ENCODE measurements at regions not wholly inside any gene's neighbourhood (a gene's known extent, or its start where the extent isn't known, plus 50 kb on each side); places are given as distances from the start of the nearest gene placed in this dataset.

GRCh38 chr18:76764291-76764901 is 58.0 kb upstream of the ZNF236 start:
- H3K9me3 ChIP-seq, result no peaks in the 10 kb centered on the region
- no peaks in the 10 kb centered on the region for H3K4me1 ChIP-seq (ENCODE audit: insufficient read depth)
- H3K27ac ChIP-seq, result no peak overlapping the region
- no peak overlapping the region for H3K4me3 ChIP-seq
- no peak for TF ChIP-seq POLR2A (IDR thresholded peaks at IDR 0.05)
- TF ChIP-seq CTCF (IDR thresholded peaks at IDR 0.05), result no peak
- TF ChIP-seq EP300 (IDR thresholded peaks at IDR 0.05), result no peak
- intact Hi-C loops (cut with DNase I), result no loop called here
- no peak for DNase-seq
- 73 to 79% (median 78%) methylated on average over 10 of the region's 10 CpGs for WGBS, 3 donors
- H3K27me3 ChIP-seq, result no peaks in the 10 kb centered on the region
- no peaks in the 10 kb centered on the region for H3K36me3 ChIP-seq

- H3K4me3 ChIP-seq, result no peak overlapping the region
- no peaks in the 10 kb centered on the region for H3K27me3 ChIP-seq
- no peak for TF ChIP-seq CTCF (IDR thresholded peaks at IDR 0.05)
- intact Hi-C loops (cut with DNase I), result no loop called here
- DNase-seq, result no peak
- H3K4me1 ChIP-seq (ENCODE audit: insufficient read depth), result no peaks in the 10 kb centered on the region
- WGBS, 3 donors, result 93 to 95% (median 94%) methylated on average over 24 of the region's 24 CpGs
- H3K9me3 ChIP-seq, result no peaks in the 10 kb centered on the region
- no peak overlapping the region for H3K27ac ChIP-seq
- H3K36me3 ChIP-seq, result no peaks in the 10 kb centered on the region
Measured at GRCh38 chr18:76759056-76759455, 63.3 kb upstream of the ZNF236 start.

DNA sequence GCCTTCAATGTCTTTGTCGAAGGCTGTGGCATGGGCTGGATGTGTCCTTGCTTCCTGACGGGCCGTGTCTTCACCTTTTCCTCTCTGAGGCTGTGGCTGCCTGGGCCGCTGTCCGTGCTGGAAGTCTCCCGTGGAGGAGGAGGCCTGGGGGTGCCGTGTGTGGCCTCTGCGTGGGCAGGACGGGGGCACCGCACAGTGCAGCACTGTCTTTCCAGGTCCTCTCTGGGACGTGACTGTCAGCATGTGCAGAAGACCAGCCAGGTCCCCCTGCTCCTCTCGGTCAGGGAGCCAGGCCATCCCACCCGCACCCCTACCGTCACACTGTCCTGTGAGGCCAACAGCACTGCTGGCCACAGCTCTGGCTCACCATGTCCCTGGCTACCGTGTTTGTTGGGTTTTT is 64.4 kb upstream of the ZNF236 start:
- WGBS, 3 donors, result 88 to 93% (median 88%) methylated on average over 14 to 15 of the region's 15 CpGs
- TF ChIP-seq EP300 (IDR thresholded peaks at IDR 0.05), result no peak
- no peak overlapping the region for H3K27ac ChIP-seq
- no peak overlapping the region for H3K4me3 ChIP-seq
- H3K27me3 ChIP-seq, result no peaks in the 10 kb centered on the region
- no peaks in the 10 kb centered on the region for H3K9me3 ChIP-seq
- H3K36me3 ChIP-seq, result no peaks in the 10 kb centered on the region
- no peak for DNase-seq
- intact Hi-C loops (cut with DNase I), result no loop called here
- no peaks in the 10 kb centered on the region for H3K4me1 ChIP-seq (ENCODE audit: insufficient read depth)

DNA sequence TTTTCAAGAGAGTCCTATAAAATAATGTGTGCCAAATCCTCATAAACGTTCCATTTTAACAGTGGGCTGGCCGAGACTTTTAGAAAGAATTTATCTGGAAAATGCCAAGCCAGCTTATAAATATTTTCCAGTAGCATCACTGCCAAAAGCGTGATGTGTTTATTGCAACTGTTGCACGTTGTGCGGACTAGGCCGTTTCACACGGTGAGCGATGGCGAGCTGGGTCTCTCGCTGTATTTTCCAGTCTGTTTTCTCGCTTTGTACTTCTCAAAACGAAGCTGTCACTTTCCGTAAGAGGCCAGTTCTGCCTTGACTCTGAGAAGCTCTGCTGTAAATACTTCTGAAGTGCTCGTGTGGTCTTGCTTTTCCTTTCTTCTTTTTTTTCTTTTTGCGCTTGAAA is 65.0 kb upstream of the ZNF236 start:
- Histone ChIP-seq H3K4me3 (no peak overlapping the region), H3K4me1 (ENCODE audit: insufficient read depth) (no peaks in the 10 kb centered on the region), H3K27me3 (no peaks in the 10 kb centered on the region), H3K9me3 (no peaks in the 10 kb centered on the region), H3K27ac (no peak overlapping the region), H3K36me3 (no peaks in the 10 kb centered on the region)
- TF ChIP-seq POLR2A (IDR thresholded peaks at IDR 0.05) (no peak), CTCF (IDR thresholded peaks at IDR 0.05) (no peak), EP300 (IDR thresholded peaks at IDR 0.05) (no peak)
- WGBS, 3 donors, result 52 to 64% (median 57%) methylated on average over 15 of the region's 15 CpGs
- no peak for DNase-seq
- intact Hi-C loops (cut with DNase I), result no loop called here

DNA sequence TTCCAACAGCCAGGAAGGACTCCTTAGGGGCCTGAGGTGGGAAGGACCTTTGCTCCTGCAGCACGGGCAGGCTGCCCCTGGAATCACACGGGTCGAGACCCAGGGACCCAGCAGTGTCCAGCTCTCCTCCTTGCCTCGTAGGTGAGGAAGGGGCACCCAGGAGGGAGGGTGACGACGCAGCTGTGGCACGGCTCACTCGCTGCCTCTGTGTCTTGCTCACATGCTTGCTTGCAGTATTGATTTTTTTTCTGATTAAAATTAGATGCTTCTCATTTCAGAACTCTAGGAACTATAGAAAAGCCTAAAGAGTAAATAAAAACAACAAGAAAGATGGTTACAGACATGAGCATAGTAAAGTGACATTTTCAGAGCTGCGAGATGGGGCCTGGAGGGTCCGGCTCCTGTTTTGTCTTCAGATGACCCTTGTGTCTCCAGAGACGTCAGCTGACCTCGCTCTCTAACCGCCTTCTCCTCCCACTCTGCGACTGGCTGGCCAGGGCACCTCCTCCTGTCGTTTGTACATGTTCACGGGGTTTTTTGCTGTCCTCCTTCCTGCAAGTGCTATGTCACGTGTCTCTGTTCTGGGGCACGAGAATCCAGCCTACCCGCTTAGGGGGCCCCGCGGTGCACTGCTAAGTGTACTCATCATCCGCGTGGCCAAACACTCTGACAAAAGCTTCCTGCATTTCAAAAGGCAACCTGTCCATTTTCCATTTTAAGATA is 65.7 kb upstream of the ZNF236 start:
- no peak for DNase-seq
- Histone ChIP-seq H3K27me3 (no peaks in the 10 kb centered on the region), H3K27ac (no peak overlapping the region), H3K4me1 (ENCODE audit: insufficient read depth) (no peaks in the 10 kb centered on the region), H3K36me3 (no peaks in the 10 kb centered on the region), H3K9me3 (no peaks in the 10 kb centered on the region), H3K4me3 (no peak overlapping the region)
- intact Hi-C loops (cut with DNase I), result no loop called here
- 53 to 66% (median 65%) methylated on average over 23 of the region's 23 CpGs for WGBS, 3 donors
- TF ChIP-seq CTCF (IDR thresholded peaks at IDR 0.05) (no peak), POLR2A (IDR thresholded peaks at IDR 0.05) (no peak), EP300 (IDR thresholded peaks at IDR 0.05) (no peak)
